HPDE6-E6E7 (cell line): ENCODE measurements at regions not wholly inside any gene's neighbourhood (a gene's known extent, or its start where the extent isn't known, plus 50 kb on each side); places are given as distances from the start of the nearest gene placed in this dataset.

ENCODE experiments used
- DNase-seq: peaks from one replicate; pipeline ENCODE4 v3.0.0; 2011; ENCODE audit warnings: missing footprints; ENCODE audit errors: extremely low spot score

- DNase-seq = no peak
Observed at GRCh38 chr9:89766991-89767390, 162.2 kb downstream of the GADD45G start.

GRCh38 chr9:89768051-89768450 is 163.2 kb downstream of the GADD45G start:
- no peak for DNase-seq

GRCh38 chr9:89768650-89769071 is 163.8 kb downstream of the GADD45G start:
- no peak for DNase-seq

GRCh38 chr9:89770531-89771174 is 165.8 kb downstream of the GADD45G start:
- DNase-seq = no peak

GRCh38 chr9:89771205-89771604 is 166.4 kb downstream of the GADD45G start:
- DNase-seq = no peak

- no peak for DNase-seq
Observed at GRCh38 chr9:89773170-89773569, 168.4 kb downstream of the GADD45G start.

- DNase-seq = no peak
Observed at GRCh38 chr9:89774858-89775370, 170.1 kb downstream of the GADD45G start.

GRCh38 chr9:89775641-89776040 is 170.8 kb downstream of the GADD45G start:
- DNase-seq = no peak

- DNase-seq = no peak
Observed at GRCh38 chr9:89776795-89777525, 172.1 kb downstream of the GADD45G start.

GRCh38 chr9:89777544-89777943 is 172.7 kb downstream of the GADD45G start:
- DNase-seq = no peak

GRCh38 chr9:89778100-89779090 is 173.6 kb downstream of the GADD45G start:
- no peak for DNase-seq

- no peak for DNase-seq
Observed at GRCh38 chr9:89779405-89780203, 174.8 kb downstream of the GADD45G start.

GRCh38 chr9:89780959-89781358 is 176.1 kb downstream of the GADD45G start:
- no peak for DNase-seq

- no peak for DNase-seq
Observed at GRCh38 chr9:89781838-89782540, 177.2 kb downstream of the GADD45G start.

GRCh38 chr9:89786655-89787054 is 181.8 kb downstream of the GADD45G start:
- no peak for DNase-seq

- no peak for DNase-seq
Observed at GRCh38 chr9:89787595-89787994, 182.8 kb downstream of the GADD45G start.

GRCh38 chr9:89788434-89788833 is 183.6 kb downstream of the GADD45G start:
- no peak for DNase-seq

- DNase-seq = no peak
Observed at GRCh38 chr9:89789922-89790510, 185.2 kb downstream of the GADD45G start.

GRCh38 chr9:89790542-89791109 is 185.8 kb downstream of the GADD45G start:
- DNase-seq = no peak

GRCh38 chr9:89791754-89792153 is 186.9 kb downstream of the GADD45G start:
- DNase-seq = no peak
